Frontal cortex (tissue), 3 donors: ENCODE measurements at regions not wholly inside any gene's neighbourhood (a gene's known extent, or its start where the extent isn't known, plus 50 kb on each side); places are given as distances from the start of the nearest gene placed in this dataset.
"Not testable (repeated sequence)": the region's sequence is repeated elsewhere in the genome, so short reads cannot be mapped to it uniquely, and the experiment has no call there.

Experiments
- DNase-seq, 2 donors: peaks; one replicate each; pipeline ENCODE4 v3.0.0; 2012; ENCODE audit warnings: low spot score in 2 of 2
- FAIRE-seq: peaks from 2 replicates; lab custom pipeline; 2012; peaks lifted over from hg19 to GRCh38; lab: Jason Lieb, UNC
- donor health status: control.
- donor health status: control.
- donor health status: control.

DNA sequence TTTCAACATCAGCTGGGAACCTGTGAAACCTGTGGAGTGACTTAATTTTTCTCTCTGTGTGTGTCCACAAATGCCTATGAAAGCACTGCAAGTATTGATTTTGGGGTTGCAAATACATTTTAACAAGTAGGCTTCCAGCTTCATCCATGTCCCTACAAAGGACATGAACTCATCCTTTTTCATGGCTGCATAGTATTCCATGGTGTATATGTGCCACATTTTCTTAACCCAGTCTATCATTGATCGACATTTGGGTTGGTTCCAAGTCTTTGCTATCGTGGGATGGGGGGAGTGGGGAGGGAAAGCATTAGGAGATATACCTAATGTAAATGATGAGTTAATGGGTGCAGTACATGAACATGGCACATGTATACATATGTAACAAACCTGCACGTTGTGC lies 711.3 kb downstream of the LTN1 start:
- not testable (repeated sequence) for DNase-seq, FAIRE-seq

DNA sequence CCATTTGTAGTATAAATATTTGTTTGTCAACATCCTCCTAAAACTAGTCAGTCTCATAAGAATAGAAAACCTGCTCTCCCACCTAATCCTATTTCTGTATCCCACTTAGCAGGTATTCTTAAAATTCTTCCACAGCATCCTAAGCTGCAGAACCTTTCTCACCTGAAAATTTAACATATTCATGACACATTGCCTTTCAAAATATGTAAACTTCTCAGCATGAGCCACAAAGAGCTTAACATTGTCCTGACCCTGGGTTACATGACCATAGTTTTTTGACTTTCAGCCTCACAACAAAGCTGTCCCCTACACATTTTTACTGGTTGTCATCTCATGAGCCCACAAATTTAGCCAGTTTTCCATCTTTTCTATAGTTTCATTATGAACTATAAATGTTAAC lies 712.1 kb downstream of the LTN1 start:
- DNase-seq (no peak), FAIRE-seq (no peak)

DNA sequence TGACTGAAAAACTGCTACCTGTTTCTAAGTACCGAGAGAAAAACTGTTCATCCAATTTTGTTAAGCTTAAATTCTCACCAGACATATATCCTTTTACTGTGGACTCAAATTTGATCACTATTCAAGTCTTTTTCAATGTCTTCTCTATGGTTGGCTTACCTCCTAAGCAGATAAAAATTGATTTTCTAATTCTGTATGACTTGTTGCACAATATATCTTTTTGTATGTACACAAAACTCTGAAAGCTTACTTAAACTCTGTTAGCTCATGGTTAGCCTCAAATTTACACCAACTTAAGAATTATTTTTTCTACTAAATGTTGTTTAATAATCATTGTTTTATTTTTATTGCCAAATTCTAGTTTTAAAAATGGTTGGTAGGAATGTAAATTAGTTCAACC lies 715.4 kb downstream of the LTN1 start:
- no peak for FAIRE-seq

DNA sequence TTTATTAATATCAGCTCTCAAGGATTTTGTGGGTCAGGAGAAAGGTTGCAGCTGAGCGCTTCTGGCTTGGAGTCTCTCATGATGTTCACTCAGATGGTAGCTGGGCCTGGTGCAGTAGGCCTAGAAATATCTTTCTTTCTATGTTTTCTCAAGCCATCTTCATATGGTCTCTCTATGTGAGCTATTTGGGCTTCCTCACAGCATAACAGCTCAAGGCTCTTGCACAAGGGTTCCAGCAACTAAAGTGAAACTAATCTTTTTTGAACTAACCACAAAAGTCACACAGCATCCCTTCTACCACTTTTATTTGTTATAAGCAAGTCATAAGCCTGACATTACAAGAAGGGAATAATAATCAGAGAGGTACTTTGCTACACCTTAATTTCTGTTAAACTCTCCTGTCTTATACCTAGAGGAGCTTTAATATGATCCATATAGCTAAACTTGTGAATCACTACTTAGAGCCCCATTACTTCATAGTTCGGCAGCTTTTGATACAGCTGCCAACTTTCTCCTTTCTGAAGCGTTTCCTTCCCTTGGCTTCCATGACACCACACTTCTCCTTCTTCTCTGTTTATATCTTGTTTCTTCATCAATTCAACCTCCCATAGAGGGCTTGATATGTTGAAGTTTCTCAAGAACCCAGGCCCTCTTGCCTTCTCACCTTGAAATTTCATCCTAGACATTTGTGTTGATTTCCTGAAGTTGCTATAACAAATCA lies 720.2 kb downstream of the LTN1 start:
- DNase-seq (no peak), FAIRE-seq (no peak)

More for the DNA sequence above, 715.4 kb downstream of the LTN1 start:
- DNase-seq = no peak

DNA sequence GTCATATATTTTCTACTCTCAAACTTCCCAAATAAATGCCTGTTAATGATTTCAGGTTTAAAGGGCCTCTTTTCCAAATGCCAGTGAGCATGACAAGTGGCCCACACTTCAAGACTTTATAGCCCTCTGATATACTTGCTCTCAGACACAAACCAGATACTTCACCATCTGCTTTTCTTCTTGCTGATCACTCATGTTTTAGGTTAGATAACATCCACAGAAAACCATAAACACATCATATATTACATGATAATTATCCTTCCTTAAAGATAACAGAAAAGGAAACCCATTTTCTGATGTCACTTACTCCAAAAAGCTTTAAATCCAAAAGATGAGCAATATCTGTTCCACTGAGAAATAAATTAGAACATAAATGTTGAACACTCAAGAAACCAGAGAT lies 723.5 kb downstream of the LTN1 start:
- no peak for FAIRE-seq
- no peak for DNase-seq

DNA sequence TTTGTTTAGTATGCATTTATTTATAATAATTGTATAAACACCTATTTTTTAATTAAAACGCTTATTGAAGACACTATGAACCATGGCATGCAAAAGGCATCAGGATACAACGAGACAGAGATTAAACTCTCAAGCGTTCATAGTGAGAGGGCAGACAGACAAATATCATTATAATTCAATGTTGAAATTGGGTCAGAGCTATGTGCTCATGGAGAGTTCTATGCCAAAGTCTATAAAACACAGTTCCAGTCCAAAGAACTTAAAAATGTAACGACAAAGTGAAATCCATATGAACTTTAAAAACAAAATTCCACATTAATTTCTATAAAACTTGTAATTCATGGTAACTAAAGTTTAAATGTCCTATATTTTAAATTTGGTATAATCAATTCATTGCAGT lies 724.0 kb downstream of the LTN1 start:
- no peak for DNase-seq
- FAIRE-seq = no peak

DNA sequence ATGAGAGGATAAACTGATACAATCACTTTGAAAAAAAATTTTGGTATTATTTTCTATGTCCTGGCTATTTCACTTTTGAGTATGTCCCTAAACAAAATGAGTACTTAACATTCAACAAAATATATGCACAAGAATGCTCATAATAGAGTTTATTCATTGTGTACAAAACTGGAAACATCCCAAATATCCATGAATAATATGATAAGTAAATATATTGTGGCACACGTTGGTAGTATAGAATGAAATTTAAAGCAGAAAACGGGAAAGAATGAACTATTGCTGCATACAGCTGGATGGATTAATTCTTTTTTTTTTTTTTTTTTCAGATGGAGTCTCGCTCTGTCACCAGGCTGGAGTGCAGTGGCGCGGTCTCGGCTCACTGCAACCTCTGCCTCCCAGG lies 725.2 kb downstream of the LTN1 start:
- no peak for FAIRE-seq
- DNase-seq = no peak

DNA sequence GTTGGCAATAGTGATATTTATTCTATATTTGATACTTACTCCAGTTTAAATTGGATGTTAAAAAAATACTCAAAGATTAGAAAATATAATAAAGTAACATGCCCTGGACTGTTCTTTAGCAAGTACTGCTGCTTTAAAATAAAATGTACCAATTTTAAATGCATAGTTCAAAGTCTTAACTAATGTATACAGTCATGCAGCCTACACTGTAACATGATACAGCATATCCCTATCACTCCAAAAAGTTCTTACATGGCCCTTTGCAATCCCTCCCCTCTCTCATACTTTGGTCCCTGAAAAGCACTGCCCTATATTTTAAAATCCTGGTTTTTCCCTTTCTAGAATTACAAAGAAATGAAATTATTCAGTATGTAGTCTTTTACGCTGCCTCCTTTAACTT lies 726.6 kb downstream of the LTN1 start:
- DNase-seq (no peak), FAIRE-seq (no peak)

DNA sequence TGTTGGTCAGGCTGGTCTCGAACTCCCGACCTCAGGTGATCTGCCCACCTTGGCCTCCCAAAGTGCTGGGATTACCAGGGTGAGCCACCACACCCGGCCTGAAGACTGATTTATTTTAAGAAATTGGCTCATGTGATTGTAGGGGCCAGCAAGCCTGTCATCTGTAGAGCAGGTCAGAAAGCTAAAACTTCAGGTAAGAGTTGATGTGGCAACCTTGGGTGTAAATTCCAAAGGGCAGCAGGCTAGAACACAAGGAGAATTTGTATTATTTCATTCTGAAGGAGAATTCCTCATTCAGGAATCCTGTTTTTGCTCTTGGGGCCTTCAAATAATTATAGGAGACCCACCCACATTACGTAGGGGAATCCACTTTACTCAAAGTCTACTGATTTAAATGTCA lies 728.7 kb downstream of the LTN1 start:
- DNase-seq (no peak), FAIRE-seq (no peak)

DNA sequence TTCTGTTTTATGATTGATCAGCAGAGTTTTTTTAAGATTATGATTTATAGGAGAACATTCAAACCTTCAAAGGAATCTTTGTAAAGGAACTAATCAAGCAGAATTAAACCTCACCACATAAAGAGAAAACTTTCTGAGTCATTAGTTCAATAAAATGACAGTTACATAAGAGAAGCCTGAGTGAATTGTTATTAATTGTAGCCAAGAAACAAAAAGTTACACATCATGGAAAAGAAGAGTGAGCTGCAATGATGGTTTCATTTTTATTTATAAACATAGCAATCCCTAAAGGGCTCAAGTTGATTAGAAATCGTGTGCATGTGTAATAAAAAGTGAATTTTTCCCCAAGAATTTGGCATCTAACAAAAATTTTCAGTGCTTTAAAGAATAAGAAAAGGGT lies 731.4 kb downstream of the LTN1 start:
- no peak for DNase-seq
- no peak for FAIRE-seq

DNA sequence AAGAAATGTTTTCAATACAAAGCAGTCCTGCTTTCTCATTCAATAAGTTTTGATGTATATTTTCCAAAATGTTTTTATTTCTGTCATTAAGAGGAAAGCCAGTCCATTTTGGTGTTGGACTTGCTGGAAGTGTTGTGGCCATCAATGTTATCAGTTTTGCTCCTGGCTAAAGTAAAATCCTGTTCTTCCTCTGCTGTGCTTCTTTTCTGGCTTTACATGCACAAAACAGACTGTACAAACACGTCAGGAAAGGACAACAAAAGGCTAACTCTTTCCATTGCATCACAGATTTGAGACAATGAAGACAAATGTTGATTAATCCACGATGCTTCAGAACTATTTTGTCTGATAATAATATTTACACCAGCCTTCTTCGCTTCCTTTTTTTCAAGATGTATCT lies 735.4 kb downstream of the LTN1 start:
- DNase-seq (no peak), FAIRE-seq (no peak)

DNA sequence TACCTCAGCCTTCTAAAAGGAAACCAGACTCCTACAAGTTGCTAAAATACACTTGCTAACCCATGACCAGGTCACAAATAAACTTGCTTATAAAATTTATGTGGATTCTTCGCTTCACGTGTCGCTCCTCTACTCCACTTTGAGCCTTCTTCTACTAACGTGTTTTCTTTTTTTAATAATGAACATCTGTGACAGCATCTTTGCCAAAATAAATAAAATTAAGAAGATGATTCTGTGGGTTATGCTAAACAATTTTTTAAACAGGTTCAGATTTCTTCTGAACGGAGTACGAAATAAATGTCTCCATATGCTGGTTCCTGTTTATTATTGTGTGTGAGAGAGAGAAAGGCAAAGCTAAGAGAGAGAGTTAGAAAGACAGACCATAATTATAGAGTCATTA lies 735.8 kb downstream of the LTN1 start:
- FAIRE-seq = no peak

DNA sequence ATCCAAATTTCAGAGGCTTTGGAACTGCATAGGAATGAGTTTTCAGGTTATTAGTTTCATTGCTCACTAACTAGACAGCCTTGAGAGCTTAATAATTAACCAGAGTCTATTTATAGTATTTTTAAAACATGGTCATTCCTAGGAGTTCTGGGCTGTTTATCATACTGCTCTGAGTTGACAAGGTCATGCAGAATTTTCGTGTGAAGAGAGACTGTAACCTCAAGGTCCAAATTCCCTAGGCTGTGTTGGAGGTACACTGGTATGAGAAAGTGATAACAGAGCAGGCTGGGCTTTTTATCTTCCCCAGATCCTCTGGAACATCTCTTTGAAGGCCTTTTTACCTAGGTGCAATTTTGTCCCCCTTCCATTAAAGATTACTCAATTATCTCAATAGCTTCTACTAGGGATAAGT lies 736.3 kb downstream of the LTN1 start:
- no peak for FAIRE-seq
- DNase-seq = no peak

More for the DNA sequence above, 735.8 kb downstream of the LTN1 start:
- DNase-seq = no peak

DNA sequence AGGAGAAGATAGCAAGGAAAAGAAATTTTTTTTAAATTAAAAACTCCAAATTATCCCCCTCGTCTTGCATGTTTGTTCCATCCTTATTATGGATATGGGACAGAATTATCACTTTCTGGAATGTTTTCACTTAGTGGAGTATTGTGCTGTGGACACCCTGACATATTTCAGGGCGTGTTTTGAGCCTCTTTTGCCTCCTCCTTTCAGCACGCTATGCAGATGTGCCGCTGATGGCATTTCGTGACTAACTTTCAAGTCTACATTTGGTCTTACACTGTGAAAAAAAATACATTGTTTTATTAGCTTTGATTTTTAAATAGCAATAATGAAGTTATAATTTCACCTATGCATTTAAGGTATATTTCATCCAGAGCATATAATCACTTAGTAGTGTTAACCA lies 738.7 kb downstream of the LTN1 start:
- FAIRE-seq = no peak

DNA sequence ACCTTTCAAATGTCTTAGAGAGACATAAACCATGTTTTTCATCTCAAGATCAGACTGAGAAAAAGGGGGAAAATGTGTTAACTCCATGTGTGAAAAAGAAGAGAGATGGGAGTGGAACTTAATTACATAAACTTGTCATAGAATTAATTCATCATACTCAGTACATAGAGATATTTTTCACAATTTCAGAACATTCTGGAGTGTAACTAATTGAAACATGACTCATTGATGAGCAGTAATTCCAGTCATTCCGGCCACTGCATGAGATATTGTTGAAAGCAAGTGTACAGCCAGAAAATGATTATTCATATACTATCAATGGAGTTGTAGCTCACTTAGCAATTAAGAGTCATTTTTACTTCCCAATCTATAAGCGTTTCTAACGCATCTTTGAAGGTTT lies 739.3 kb downstream of the LTN1 start:
- DNase-seq (no peak), FAIRE-seq (no peak)

More for the DNA sequence above, 738.7 kb downstream of the LTN1 start:
- DNase-seq = no peak

DNA sequence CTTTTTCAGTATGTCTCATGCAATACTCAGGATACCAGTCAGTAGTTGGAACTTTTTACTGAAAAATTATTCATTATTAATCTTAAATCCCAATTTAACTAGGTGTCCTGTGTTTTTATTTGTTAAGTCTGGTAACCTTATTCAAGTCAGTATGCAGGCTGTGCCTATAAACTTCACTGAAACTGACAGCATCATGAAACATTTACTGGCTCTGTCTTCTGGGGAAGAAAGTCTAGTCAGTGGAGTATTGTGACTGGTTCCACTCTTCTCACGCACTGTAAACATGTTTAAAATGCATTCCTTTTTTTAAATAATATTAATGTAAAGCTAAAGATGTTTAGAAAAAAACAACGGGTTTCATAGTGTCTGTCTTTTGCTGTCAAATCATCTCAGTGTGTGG lies 739.7 kb downstream of the LTN1 start:
- FAIRE-seq = no peak
- DNase-seq = no peak

DNA sequence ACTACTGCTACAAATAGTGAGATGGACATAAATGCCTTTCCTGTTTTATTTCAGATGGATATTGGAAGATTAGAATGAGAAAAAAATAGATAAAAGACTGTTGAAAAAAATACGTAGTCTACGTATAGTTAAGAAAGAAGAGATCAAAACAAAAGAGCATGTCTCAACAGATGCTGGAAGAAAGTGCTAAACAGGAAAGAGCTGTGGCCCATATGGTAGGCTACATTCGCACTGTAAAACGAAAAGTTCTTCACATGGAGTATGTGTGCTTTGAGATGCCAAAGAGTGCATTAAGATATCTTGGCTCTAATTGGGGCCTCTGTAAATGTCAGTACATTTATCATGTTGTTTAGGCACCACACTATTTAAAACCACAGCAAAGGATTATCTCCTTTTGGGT lies 741.7 kb downstream of the LTN1 start:
- no peak for DNase-seq
- FAIRE-seq = no peak

DNA sequence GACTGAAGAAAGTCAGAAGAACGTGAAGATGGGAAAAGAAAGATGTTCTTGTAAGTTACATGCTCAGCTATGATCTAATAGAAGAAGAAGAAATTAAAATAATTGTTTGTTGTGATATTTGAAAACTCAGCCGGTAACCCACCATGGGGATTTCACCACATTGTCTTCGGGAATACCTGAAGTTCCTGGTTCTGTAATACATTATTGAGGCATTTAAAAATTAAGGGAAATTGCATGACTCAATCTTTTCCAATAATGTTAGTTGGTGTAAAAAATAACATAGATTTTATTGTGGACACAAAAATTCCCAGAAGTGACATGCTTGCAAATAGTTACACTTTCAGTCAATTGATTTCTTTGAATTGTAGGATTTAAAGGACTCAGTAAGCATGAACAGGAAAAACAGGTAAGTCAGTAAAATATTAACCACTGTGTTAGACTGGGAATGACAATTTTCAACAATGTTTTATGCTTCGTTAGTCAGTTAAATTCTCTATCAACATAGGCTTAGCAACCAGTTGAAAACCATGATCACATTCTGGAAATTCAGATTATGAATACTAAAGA lies 745.1 kb downstream of the LTN1 start:
- FAIRE-seq (no peak), DNase-seq (no peak)

DNA sequence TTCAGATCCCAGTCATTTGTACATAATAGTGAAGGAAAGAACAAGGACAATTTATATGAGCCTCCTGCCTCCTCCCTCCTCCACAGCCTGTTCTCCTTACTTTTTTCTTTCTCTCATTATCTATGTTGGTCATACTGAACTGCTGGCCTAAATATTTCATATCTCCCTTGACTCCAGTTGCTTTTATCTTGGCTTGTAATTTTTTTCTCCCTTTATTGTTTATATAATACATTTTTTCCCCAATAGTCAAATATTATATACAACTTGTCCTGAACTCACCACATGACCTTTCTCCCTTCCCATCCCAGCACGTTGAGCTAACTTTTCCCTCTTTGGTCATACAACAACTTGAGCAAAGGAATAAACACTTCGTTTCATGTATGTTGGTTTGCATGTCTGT lies 752.1 kb downstream of the LTN1 start:
- DNase-seq (no peak), FAIRE-seq (no peak)

DNA sequence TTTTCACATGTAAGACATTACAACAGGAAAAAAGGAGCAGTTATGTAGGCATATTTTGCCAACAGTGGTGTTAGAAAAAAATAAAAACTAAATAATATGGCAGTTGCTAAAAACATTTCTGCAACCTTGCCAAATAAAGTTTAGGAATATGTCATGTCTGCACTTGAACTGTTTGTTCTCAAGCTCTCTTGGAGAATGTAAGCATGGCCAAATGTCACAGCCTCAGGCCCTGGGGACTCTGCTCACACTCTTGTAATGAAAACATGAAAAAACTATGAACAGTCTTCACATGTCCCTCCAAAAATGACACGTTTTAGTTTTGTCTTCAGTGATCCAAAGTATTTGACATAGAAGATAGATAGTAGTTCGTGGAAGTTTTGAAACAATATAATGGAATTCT lies 753.3 kb downstream of the LTN1 start:
- FAIRE-seq (no peak), DNase-seq (no peak)

DNA sequence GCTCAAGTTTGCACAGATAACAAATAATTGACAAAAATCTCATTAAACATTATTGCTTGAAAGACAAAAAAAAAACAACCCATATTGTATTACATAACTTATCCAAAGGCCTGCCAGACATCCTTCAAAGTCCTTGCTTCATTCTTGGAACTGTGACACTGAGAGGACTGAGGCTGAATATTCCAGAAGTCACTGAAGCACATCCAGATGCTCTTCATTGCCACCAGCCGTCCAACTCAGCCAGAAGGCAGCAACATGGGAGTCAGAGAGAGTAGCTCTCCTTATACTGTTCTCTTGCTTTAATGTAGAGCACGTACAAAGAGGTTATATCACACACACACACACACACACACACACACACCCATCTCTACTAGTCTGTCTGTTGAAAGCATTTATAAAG lies 755.0 kb downstream of the LTN1 start:
- FAIRE-seq (no peak), DNase-seq (no peak)
